Endometrial microvascular endothelial cells (primary cell): ENCODE measurements at regions not wholly inside any gene's neighbourhood (a gene's known extent, or its start where the extent isn't known, plus 50 kb on each side); places are given as distances from the start of the nearest gene placed in this dataset.
"Not testable (repeated sequence)": the region's sequence is repeated elsewhere in the genome, so short reads cannot be mapped to it uniquely, and the experiment has no call there.

Experiments
- in situ Hi-C: cut with HindIII; loops from 2 replicates; pipeline ENCODE4 v1.10.0; 2017; ENCODE audit warnings: low sequenced_read_pairs, low pct_unique_long_range_greater_than_20kb; ENCODE audit errors: inconsistent ontology term

DNA sequence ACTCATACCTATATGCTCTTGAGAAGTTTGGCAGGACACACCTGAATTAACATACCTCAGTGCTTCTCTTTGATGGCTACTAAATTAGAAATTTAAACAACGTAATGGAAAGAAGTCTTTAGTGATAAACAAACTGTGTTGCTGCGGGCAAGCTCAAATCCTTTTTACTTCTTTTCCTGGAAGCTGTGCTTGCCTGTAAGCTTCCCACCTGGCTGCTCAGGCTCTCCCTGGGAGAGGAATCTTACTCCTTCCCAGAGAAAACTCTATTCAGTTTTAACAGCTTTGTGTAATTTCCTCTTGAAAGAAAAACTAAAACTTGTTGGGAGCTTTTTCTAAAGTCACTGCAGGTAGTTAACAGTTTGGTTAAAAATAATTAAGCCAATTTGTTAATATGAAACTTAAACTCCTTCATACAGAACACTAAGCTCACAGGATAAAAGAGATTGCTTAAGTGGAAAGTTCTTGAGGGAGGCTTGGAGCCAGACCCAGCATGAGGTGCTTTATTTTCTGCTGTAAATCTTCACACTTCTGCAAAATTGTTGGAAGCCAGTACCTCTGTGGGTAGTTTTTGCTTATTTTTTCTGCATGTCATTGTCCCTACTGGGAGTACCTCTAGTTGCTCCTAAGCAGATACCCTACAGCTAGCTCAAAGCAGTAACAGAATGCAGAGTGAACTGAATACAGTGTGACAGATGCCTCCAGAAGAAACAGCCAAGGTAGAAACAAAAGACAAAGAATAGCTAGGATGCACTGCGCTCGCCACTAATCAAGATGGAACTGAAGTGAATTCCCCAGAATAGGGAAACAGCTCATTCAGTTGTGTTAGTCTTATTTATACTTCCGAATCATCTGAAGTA is 1253.0 kb downstream of the PCDH17 start:
- in situ Hi-C loops = no loop called here

DNA sequence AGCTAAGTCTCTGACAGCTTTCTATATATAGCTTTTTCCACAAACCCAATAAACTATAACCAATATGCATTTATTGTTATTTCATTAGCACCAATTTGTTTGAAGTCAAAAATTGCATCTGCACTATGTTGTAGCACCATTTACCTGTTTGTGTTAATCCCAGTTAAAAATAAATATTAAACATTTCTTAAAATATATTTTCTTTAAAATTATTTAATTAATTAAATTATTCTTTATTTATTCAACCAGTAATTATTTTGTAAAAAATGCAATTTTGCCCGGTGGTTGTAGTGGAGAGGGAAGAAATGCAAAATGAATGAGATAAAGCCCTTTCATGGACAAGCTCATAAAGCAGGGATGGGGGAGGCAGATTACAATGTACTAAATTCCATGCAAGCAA is 1257.9 kb downstream of the PCDH17 start:
- in situ Hi-C loops = no loop called here

DNA sequence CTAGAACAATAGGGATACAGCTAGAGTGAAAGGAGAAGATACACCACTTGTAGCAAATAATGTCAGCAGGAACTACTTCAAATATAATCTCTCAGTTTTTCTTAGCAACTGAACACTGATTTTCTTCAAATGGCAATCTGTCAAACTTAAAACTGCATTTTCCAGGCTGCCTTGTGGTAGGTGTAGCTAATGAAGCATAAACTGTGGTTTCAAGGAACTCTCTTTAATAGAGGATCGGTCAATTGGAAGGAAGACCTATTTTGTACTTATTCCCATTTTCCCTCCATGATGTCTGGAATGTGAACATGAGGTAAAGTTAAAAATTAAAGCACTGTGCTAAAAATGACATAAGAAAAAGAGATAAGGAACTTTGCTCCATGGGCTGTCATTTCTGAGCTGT is 1261.9 kb downstream of the PCDH17 start:
- in situ Hi-C loops = no loop called here

DNA sequence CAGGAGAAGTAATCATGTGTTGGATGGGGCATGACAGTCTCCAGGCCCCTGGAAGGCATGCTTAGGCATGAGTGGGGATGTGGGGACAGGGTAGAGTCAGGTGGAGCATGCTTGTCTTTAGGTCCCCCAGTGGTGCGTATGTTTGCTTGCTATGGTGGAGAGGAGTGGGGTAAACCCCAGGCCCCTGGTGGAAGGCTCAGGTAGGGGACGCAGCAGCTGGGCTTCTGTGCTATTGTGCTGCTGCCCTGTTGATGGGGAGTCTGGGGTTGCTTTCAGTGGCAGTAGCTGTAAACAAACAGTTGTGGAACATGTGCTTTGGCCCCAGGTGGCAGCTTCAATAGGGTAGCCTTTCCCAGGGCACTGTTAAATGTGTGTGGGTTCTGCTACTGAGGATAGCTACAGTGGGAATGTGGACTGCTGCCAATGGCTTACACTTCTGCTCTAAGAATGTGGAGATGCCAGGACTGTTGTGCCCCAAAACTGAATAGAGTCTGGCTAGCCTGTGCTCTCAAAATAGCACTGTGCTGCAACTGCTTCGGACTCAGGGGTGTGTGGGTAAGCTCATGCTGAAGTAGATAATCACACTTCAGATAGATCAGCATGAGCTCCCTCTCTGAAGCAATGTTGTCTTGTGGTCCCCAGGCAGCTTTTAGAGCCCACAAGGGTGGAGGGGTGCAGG is 1257.3 kb downstream of the DIAPH3 start:
- in situ Hi-C loops = no loop called here

DNA sequence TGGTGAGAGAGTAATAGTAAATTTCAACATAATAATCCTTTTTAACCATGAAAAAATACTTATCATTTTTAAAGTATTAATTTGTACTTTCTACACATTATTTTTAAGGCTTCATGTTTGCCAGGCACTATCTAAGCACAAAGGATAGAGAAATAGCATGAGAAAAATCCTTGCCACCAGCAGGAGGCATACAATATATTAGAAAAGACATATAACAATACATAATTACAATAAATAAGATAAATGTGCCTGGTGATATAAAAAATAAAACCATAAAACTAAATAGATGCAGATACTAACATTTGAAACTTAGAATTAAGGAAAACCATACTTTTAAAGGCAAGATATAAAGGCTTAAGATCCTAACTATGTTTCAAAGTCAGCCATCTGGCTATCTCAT is 1256.4 kb downstream of the DIAPH3 start:
- in situ Hi-C loops = no loop called here

DNA sequence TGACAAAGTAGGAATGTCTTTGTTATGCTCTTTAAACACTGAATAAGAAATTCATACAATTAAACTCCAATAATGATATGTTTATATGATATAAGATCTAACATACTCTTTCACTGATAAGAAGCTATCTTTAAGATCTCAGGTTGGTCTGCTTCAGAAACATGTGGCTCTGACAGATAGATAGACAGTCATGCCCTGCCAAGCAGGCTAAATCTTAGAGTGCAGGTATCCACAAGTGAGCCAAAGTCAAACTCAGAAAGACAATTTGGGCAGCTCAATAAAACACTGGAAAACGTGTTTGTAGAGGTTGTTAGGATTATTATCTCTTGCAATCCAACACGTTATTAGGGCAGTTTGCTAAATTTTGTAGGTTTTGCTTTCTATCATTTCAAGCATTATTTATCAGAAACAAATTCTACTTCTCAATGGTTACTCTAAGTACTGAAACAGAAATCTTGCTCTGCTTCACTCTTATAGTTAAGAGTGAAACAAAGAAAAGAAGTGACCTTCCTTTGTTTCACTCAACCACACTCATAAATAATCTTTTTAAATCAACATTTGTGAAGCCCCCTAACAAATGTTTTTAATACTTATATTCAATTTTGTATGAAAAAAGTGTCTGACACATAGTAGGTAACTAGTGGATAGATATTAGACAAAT is 1255.6 kb downstream of the DIAPH3 start:
- in situ Hi-C loops = no loop called here

DNA sequence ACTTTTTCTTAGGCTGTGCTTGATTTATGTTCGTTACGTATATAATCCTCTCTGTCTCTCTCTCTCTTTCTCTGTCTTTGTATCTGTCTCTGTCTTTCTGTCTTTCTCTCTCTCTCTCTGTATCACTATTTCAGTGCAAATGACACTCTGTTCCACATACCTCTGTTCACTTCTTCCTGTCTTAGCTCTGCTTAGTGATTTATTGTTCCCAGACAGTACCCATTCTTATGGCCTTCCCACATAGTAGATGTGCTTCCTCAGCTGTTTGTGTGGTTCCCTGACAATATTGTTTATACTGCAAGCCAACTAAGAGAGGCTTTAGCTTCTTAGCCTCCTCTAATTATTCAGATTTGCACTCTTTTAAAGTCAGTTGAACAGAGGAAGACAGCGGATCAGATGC is 1244.2 kb downstream of the DIAPH3 start:
- in situ Hi-C loops = no loop called here

DNA sequence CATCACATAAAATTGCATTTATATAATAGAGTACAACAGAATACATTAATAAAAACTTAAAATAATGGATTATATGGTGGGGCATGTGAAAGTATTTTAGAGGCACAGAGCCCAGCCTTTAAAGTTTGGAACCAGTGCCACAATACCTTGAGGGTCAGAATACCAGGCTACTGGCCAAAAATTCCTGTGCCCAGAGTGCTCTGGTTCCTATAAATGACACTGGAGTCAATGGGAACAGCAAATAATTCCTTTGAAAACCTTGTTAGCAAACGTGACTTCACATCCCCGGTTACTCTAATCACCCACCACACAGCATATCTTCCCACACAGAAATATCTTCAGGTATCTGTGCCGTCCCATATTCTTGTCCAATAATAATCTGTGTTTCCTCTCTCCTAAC is 1242.6 kb downstream of the DIAPH3 start:
- in situ Hi-C loops = no loop called here

DNA sequence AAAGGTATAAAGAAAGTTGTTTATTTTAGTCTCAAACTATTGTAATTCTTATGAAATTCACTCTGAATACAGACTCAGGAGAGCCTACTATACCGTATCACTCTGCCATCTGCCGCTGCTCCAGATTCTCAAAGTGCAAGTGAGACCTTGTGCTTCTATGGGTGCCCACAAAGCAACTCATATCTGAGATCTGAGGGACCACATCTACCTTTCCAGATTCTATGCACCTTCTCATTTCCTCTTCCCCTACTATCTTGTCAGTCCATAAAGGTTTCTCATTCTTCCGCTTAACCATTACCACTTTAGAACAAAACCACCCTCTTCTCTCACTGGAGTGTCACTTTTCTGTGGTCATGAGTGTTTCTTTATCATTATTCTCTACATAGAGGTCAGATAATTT is 1236.9 kb downstream of the DIAPH3 start:
- in situ Hi-C loops = no loop called here

DNA sequence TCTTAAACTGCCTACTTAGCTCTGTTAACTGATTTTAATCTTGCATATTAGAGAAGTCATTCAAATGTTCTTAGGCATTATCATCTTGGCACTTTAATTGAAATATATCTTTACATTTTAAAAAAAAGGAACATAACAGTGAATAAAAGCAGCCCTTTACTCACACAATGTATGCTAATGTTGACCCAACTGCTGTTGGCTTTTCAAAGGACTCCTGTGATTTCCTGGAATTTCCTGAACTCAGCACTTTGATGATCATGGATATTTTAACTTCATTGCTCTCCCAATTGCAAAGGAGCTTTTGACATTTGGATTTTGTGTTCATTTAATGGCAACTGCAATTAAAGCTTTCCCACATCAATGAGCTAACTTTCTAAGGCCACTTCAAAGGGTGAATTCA is 1230.3 kb downstream of the DIAPH3 start:
- in situ Hi-C loops = no loop called here

DNA sequence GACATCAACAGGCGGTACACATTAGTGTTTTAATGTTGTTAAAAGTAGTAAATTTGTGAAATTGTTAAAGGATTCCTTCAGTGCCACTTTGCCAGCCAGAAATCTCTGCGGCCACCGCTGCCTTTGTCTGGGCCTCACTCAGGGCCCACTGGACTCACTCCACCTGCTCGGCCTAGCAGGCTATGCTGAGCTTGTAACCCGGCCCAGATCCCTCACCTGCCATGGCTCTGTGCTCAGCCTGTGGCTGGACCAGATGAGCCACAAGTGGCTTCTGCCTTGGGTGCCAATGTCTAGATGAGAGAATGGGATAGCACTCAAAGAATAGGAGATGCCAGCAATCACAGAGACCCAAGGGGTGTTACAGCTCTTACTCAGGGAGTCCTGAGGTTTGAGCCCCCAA is 1228.0 kb downstream of the DIAPH3 start:
- in situ Hi-C loops = no loop called here

DNA sequence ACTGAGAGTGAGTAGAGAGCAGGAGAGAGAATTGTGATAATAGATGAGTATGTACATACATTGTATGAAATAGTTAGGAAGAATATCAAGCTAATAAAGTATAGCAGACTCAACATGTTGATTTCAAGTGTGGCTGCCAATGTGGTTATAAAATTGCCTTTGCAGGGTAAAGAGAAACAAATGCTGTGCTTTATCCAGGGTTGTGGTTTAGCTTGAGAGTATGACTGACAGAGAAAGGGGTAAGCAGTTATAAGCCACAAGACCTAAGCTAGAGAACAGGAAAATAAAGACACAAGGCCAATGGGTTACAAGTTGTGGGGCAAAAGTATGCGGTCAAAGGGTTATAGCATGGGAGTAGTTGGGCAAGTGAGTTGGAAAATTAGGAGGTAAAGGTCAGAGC is 1217.5 kb downstream of the DIAPH3 start:
- in situ Hi-C loops = no loop called here

DNA sequence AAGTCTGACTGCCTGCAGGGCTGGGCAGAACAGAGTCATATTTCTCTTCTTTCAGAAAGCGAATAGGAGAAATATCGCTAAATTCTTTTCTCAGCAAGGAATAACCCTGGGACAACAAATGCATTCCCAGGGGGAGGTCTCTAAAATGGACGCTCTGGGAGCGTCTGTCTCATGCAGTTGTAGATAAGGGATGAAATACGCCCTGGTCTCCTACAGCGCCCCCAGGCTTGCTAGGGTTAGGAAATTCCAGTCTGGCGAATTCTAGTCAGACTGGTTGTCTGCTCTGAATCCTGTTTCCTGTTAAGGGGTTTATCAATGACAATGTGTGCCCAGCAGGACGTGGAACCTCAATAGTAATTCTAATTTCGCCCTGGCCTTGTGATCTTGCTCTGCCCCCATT is 1214.1 kb downstream of the DIAPH3 start:
- in situ Hi-C loops = no loop called here

DNA sequence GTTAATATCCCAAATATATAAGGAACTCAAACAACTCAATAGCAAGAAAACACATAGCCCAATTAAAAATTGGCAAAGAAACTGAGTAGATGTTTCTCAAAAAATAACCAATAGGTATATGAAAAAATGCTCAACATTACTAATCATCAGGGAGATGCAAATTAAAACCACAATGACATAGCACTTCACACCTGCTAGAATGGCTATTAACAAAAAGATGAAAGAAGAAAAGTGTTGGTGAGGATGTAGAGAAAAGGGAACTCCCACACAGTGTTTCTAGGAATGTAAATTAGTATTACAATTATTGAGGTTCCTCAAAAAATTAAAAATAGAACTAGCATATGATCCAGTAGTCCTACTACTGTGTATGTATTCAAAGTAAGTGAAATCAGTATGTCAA is 1212.8 kb downstream of the DIAPH3 start:
- in situ Hi-C loops = no loop called here

DNA sequence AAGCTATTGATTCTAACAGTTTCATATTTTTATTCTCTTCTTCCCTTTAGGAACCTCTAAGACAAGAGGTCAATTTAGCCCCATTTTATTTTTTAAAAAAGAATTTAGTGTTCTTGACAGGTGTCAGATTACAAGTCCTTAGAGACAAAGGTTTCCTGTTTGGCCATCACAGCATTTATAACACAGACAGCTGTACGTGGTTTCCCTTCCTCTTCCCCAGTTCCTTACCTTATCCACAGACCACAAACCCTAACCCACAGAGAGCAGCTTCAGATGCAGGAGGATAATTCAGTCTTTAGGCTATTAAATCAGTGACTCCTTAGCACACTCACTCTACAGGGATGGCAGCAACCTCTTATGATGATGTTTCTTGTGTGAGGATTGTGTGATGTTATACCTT is 1210.1 kb downstream of the DIAPH3 start:
- in situ Hi-C loops = no loop called here

DNA sequence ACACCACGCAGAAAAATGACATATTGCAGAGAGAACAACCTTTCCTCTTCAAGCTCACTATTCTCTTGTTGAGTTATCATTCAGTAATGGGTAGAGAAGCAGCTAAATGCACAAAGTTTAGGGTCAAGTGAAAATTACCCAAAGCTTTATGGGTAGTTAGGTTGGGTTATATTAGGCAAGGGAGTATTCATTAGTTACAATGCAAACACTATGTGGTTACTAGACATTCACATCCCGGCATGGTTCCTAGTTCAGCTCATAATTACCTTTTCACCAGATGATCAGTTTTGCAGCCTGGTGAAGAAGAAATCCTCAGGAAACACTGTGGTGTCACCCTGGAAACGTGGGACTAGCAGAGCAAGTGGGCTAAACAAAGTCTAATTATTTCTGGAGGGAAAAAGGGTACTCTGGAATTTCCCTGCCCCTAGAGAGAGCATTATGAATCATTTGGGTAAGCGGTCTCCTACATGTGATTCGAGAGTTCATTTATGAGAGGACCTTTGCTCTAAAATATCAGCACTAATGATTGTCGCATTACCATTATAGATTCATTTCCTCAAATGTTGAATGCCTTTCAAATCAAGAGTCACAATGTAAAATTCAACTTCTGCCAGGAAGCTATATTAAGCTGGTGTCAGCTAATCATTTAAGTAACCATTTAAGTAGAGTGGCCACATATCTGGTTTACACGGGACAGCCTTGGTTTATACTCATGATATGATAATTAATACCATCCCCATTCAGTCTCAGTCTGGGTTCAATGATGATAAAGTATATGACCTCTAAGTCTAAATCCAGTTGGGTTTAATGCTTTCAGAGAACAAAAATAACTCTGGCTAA is 1208.0 kb downstream of the DIAPH3 start:
- in situ Hi-C loops = no loop called here

DNA sequence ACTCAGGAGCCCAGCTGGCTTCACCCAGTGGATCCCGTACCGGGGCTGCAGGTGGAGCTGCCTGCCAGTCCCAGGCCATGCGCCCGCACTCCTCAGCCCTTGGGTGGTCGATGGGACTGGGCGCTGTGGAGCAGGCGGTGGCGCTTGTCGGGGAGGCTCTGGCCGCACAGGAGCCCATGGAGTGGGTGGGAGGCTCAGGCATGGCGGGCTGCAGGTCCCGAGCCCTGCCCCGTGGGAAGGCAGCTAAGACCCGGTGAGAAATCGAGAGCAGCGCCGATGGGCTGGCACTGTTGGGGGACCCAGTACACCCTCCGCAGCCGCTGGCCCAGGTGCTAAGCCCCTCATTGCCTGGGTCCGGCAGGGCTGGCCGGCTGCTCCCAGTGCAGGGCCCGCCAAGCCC is 1205.6 kb downstream of the DIAPH3 start:
- in situ Hi-C loops = not testable (repeated sequence)

DNA sequence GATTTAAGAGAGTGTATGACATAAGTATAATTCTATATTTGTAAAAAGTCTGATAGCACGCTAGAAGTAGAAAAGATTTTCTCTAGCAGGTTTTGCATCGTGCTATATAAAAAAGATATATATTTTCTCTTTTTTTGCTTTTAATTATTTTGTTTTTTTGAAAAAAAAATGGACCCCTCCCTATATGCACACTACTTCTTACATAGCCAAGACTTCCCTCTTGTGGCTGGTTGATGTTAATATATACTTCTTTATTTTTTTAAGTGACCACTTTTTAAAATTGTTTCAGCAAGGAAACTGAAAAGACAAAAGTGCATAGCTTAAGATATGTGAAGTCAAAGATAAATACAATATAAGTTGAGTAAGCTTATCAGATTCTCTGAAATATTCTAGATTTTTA is 1202.8 kb downstream of the DIAPH3 start:
- in situ Hi-C loops = no loop called here

DNA sequence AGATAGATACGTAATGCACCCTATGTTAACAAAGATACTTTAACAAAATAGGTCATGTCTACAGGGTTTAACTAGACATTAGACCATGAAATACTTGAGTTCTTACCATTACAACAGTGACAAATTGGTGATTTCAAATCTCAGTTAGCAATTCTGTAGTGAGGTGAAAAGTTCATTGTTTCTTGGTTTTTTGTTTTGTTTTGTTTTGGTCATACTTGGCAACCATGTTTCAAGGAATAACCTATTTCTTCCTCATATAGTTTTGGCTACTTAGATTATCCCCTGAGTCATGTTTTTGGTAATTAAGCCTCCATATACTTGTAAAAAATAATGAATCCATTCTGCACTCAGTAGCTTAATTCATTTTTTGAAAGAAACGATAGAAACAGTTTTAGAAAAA is 1200.4 kb downstream of the DIAPH3 start:
- in situ Hi-C loops = no loop called here
